HG03432 (cell line): ENCODE measurements at regions not wholly inside any gene's neighbourhood (a gene's known extent, or its start where the extent isn't known, plus 50 kb on each side); places are given as distances from the start of the nearest gene placed in this dataset.
"Not testable (repeated sequence)": the region's sequence is repeated elsewhere in the genome, so short reads cannot be mapped to it uniquely, and the experiment has no call there.

Experiments
- ATAC-seq: cut with Tn5 transposase; IDR thresholded peaks from one replicate; pipeline ENCODE4 v1.9.1; 2021; ENCODE audit warnings: mild to moderate bottlenecking, moderate library complexity; ENCODE audit not compliant: unreplicated experiment

DNA sequence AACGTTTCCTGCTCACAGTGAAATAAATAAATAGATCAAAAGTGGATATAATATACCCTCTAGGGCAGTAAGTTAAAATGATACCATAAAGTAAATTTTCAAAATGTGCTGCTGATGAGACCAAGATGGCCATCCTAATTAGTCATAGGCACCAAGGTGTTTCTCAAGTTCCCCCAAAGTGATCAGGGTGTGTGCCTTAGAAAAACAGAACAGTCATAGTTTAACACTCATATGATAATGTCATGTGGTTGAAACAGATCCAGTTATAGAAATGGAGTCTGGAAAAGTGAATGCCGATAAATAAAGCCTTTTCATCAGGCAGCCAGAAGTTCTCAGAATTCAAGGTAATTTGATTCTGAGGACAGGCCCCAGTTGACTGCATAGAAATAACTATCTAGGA, 161.5 kb upstream of the CDKN2B start:
- ATAC-seq = no peak

DNA sequence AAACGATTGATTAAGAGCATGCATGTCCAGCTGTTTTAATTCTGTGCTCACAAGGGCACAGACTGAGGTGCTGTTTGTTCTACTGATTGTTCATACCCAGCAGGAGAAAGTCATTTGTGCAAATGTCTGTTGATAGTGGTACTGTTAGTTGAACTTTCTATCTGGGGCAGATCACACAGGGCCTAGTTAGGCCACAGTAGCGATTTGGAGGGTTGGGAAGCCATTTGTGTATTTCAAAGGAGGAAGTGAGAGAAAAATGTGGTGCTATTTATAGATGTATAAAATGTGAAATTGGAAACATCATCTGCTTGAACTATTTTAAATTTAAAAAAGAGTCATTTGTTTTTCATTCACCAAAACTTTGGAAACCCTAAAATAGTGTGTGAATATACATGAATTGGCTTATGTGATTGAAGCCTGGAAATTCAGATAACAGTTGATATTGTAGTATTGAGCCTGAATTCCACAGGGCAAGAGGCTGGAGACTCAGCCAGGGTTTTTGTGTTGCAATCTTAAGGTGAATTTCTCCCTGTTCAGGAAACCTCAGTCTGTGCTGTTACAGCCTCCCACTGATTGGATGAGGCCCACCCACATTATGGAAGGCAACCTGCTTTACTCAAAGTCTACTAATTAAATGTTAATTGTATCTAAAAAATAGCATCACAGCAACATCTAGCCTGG, 162.0 kb upstream of the CDKN2B start:
- ATAC-seq = peak; percentile 74

DNA sequence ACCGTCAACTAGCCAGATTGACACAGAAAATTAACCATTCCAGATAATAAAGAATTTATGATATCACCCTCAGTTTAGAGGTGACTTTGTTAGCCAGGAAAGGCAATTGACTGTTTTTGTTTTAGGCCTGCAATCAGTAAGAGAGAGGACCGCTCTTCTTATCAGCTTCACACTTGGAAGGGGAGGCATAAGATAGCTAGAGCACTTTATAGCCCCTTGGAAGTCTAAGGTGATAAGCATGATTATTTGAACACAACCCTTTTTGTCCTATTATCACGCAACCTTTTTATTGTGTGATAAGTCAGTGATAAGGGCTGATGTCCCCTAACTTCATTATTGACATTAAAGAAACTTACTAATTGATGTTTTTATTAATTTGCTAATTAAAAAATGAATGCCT, 162.6 kb upstream of the CDKN2B start:
- no peak for ATAC-seq

DNA sequence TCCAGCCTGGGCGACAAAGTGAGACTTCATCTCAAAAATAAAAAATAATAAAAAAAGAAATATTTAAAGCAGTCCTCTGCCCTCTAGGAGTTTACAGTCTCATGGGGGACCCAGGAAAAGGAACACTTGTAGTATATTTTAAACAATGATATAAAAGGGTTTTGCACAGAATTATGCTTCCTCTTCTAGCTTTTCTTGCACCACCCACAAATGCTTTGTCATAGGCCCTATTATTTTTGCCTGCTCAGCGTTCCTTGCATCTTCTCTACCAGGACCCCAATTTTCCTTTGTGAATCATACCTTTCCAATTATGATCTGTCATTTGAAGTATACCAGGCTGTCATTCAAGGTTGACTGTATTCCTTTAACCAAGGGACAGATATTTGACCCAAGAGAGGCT, 164.8 kb upstream of the CDKN2B start:
- ATAC-seq = no peak

DNA sequence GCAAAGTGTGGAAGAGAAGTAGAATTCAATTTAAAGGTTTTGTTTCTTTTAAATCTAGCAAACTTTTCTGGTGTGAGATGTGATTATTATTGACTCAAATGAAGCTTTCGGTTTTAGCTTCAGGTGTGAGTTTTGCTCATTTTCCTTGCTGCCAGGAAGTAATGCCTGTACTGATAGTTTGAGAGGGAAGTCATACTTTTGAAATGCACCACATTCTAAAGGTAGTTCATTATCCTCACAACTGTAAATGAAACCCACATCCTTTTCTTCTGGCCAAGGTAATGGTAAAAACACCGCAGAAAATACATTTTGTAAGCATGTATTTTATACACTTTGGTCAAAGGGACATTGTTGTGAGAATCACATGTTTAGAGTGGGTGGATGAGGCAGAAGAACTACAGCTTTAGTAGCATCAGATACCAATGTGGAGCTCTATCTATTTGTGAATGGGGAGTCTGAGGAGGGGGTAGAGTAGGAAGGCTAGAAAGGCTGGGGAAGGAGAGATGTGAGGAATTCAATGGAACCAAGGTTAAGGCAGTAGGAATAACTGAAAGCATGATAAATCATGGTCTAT, 167.0 kb upstream of the CDKN2B start:
- peak; percentile 74 for ATAC-seq

DNA sequence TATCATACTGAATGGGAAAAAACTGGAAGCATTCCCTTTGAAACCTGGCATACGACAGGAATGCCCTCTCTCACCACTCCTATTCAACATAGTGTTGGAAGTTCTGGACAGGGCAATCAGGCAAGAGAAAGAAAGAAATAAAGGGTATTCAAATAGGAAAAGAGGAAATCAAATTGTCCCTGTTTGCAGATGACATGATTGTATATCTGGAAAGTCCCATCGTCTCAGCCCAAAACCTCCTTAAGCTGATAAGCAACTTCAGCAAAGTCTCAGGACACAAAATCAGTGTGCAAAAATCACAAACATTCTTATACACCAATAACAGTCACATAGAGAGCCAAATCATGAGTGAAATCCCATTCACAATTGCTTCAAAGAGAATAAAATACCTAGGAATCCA, 171.9 kb upstream of the CDKN2B start:
- not testable (repeated sequence) for ATAC-seq

DNA sequence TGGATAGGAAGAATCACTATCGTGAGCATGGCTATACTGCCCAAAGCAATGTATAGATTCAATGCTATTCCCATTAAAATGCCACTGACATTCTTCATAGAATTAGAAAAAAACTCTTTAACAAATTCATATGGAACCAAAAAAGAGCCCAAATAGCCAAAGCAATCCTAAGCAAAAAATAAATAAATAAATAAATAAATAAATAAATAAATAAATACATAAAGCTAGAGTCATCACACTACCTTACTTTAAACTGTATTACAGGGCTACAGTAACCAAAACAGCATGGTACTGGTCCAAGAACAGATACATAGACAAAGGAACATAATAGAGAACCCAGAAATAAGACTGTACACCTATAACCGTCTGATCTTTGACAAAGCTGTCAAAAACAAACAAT, 180.4 kb upstream of the CDKN2B start:
- ATAC-seq = no peak

DNA sequence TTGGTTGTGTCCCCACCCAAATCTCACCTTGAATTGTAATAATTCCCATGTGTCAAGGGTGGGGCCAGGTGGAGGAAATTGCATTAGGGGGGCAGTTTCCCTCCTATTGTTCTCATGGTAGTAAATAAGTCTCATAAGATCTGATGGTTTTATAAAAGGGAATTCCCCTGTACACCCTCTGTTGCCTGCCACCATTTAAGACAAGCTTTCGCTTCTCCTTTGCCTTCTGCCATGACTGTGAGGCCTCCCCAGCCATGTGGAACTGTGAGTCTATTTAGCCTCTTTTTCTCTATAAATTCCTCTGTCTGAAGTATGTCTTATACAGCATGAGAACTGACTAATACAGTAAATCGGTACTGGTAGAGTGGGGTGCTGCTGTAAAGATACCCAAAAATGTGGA, 187.9 kb upstream of the CDKN2B start:
- ATAC-seq = peak; percentile 97

DNA sequence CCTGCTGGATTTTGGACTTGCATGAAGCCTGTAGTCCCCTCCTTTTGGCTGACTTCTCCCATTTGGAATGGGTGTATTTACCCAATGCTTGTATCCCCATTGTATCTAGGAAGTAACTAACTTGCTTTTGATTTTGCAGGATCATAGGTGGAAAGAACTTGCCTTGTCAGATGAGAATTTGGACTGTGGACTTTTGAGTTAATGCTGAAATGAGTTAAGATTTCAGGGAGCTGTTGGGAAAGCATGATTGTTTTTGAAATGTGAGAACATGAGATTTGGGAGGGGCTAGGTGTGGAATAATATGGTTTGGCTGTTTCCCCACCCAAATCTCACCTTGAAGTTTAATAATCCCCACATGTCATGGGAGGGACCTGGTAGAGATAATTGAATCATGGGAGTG, 189.6 kb upstream of the CDKN2B start:
- no peak for ATAC-seq

DNA sequence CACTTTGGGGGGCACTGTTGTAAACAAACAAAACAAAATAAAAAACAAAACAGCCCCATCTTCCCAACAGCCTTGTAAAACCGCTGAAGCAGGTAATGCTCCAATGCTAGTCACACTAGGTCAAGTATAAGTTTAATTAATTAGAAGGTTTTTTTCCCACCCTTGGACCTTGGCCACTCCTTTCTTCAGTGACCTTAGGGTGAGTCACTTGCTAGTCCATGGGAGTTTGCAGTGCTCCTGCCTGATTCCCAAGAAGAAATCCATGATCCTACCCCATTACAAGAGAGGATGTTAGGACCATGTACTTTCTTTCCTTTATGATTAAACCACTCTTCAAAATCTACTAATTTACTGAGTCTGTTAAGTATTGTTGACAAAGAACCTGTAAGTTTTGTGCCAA, 192.2 kb upstream of the CDKN2B start:
- no peak for ATAC-seq

DNA sequence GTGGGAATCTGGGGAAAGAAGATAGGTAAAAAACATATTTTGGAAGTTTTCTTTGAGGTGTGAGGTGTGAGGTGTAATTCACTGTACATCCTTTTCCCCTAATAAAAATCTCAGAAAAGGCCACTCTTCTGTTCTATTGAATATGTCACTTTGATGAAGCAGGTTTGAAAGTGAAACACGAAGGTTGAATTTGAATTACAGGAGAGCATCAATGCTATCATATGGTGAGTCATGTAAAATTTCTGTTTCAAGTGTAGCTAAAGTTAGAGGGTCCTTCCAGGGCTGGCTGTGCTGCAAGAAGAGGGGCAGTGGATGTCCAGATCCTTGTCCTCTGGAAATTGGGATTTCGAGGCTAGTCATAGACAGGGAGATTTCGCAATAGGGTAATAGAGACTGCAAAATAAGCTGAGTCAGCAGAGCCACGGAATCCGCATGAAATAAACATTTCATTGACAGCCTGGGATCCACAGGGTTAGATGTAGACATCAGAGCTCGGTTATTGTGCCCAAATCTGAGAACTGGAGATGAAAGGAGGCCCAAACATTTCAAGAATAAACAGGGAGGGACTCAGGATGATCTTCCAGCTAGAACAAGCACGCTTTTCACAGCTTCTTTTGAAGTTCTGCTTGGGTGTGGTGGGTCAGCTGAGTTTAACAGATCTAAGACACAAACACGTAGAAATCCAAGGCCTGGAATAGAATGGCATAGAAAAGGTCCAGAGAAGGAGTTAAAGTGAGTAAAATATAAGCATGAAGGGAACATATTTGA, 194.4 kb upstream of the CDKN2B start:
- no peak for ATAC-seq

DNA sequence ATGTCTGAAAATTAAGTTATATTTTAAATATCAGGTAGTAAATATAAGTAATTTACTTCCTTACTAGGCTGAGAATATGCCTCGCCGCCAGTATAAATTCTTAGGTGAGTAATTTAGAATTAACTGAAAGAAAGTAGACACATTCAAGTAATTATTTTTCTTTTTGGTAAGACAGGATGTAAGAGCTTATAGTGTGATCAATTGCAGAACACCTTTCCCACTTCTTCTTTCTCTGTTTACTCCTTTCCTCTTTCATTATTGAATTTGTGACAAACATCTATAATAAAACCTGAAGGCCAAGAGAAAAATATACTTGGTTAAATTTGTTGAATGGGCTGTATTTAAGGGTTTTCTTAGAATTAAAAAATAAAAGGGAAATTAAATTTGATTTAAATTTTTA, 195.1 kb upstream of the CDKN2B start:
- no peak for ATAC-seq

DNA sequence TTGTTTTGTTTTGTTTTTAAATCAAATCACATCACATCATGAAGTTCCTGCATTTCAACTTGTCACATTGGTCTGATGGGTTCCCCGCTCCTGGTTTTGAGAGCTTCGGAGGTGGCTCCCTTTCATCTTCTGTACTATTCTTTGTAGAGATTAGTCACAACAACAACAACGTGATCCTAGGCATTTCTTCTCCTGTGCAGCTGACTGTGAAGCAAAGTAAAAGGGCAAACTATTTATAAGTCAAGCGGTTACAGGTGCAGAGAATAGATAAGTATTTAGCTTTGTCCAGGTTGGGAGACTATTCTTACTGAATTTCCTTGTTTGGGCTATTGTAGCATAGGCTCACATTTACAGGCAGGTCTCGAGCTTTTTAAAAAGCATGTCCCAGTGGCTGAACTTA, 197.7 kb upstream of the CDKN2B start:
- ATAC-seq = no peak

DNA sequence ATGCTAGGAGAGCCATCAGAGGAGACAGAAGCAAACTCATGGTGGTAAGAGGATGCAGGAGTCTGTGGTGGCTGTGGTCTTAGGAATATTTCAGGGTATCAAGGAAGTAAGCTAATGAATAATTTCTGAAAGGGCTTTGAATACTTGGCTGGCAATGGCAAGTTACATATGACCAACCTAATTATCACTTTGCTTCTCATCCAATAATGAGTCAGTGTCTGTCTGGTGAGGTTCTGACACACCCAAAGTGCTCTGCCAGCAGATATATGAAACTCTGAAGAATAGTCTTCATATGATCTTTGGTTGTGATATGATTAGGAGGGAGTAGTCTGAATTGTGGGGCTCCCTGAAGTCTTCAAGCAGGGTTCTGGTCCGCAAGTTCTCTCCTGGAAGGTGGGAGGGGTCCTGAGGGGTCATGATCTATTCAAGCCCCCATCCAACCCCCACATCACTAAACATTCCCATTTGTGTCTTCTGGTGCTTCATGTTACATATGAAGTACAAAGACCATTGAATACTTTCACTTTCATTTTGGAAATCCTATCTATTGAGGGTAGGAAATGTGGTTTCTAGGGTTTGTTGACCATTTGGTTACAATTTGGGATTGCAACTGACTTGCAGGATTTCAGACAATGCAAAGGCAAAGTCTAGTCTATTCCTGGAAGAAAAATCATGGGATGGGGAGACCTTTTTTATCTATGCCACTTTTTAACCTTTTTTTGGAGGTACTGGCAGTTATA, 199.9 kb upstream of the CDKN2B start:
- ATAC-seq = peak; percentile 69

DNA sequence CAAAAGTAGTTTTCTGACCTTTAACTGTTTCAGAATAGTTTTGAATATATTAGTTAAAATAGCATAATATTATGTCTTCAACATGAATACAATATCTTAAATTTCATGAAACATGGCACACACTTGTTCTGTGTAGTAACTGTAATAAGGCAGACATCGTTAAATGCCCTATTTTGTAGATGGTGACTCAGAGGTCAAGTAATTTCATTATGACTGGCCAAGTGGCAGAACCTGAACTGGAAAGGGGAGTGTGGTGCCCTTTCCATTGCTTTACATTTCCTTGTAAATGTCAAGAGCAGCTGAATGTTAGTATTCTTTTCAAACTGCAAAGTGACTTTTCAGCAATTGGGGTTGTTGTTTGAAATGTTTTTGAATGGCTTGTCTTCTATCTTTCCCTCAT, 201.2 kb upstream of the CDKN2B start:
- no peak for ATAC-seq

DNA sequence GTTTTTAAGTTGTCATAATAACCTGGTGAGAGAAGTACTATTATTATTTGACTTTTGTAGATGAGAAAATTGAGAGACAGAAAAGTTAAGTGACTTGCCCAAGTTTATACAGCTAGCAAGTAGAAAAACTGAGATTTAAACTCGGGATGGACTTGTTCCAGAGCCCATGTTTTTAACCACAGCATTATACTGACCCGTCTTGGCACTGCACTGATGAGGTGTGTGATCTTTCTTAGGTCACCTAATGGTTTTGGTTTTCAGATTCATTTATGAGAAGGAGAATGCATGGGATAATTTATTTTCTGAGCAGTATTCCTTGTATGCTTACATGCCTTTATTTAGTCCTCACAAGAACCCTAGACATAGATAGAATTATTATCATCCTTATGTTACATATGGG, 201.8 kb upstream of the CDKN2B start:
- no peak for ATAC-seq

DNA sequence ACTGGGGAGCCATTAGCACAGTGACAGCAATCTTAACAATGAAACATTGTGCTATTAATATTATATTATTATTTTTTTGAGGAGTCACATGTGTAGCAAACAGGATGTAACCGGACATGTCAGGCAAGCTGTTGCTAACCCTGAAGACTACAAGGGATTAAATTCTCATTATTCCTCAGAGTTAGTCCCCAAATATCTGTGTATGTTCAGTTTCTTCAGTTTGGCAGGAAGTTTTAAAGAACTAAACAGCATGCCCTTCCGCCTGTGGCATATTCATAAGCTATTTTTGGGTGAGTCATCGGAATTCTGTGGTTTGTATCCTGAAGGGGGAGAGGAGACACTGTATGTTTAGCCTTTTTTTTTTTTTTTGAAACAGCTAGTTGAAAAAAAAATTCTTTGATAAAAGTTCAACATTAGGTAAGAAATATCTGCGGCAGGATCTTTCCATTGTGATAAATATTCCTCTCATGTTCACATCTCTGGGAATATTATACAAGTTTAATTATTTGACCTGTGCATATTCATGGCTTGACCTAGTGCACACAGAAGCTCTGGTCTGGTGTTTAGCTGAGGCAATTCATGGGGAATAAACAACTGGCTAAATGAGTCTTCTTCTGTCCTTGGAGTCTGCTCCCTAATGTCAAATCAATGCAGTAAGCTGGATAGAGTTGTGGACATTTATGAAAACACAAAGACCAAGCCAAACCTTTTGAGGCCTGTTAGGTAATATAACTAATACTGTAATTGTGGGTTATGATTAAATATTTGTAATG, 202.7 kb upstream of the CDKN2B start:
- ATAC-seq = no peak

DNA sequence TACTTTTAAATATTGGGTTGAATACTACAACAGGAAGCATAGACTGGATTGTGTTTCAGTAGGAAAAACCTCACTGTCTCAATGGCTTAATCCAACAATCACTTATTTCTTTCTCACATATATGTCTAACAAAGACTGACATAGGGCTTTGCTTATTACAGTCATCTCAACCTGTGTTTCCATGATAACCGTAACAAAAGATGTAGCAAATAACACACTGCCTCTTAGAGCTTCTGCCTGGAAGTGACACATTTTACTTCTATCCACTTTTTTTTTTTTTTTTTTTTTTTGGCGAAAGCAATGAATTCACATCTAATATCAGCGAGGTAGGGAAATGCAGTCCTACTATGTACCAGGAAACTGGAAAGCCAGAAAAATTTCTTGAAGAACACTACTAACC, 204.9 kb upstream of the CDKN2B start:
- no peak for ATAC-seq

DNA sequence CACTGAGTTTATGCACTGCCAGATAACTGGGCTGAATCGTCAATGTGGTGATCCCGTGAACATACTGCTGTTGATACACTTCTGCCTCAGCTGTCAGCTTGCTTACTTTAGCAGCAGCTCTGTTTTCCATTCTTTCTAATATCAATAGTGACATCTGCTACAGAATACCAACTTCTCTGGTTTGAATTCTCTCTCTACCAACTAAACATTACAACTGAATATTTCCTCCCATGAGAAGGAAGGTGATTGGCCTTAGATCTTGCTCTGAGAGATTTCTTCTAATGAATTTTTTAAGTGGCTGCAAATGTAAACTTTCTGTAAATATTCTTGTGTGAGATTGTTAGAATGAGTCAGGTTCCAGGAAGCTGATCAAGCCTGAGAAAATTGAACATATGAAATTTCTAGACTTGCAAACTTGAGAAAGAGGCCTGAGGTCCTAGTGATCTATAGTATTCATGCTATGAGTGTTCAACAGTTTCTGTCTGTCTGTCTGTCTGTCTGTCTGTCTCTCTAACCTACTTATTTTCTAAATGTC, 205.5 kb upstream of the CDKN2B start:
- no peak for ATAC-seq

DNA sequence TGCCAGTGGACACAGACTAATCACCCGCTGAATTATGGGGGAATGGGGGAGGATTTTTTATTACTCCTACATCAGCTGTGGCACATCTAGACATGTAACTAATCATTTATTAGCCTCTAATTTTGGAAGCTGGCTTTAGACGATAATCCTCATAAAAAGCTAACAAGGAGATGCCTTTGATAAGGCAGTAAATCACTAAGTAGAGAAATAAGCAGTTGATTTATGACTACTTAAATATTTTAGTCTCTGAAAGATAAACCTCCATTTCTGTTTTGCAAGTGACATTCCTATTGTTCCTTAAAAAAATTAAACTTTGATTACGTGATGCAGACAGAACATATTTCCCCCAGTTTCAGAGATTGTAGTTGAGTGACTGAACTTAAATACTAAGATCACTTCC, 206.4 kb upstream of the CDKN2B start:
- no peak for ATAC-seq

DNA sequence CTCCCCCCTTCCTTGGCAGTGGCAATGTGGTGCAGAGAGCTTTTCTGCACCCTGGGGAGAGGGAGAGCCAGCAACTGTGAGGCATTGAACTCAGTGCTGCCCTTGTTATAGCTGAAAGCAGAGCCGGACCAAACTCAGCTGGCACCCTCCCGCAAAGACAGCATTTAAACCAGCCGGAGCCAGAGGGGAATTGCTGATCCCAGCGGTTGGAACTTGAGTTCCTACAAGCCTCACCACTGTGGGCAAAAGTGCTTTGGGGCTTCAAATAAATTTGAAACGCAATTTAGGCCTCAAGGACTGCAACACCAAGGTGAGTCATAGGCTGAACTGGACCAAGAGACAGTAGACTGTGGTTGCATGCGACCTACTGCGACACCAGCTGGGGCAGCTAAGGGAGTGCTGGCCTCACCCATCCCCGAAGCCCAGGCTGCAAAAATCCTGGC, 207.6 kb upstream of the CDKN2B start:
- ATAC-seq = no peak
